Spleen (tissue), 11 donors: ENCODE measurements at regions not wholly inside any gene's neighbourhood (a gene's known extent, or its start where the extent isn't known, plus 50 kb on each side); places are given as distances from the start of the nearest gene placed in this dataset.

Experiments used
- DNase-seq: peaks from one replicate; pipeline ENCODE4 v3.0.0-alpha.2; 2020
- H3K27ac ChIP-seq, 8 donors: fragments of 200-600 bp; sonication (generic) in 7 of 8; 1 replicate in 4 of 8; 2 replicates in 4 of 8; pipeline versions ENCODE4 v1.5.0 to v1.8.0; 2016 to 2021; ENCODE audit warnings: inconsistent platforms in 4 of 8, mild to moderate bottlenecking in 4 of 8, moderate library complexity in 1 of 8
- H3K27me3 ChIP-seq, 7 donors: fragments of 200-600 bp; sonication (generic) in 6 of 7; replicated peaks in 1 of 7; 1 replicate in 4 of 7; 2 replicates in 3 of 7; pipeline versions ENCODE4 v1.5.0 to v1.8.0; 2016 to 2021; ENCODE audit warnings: inconsistent platforms in 3 of 7, mild to moderate bottlenecking in 1 of 7
- H3K36me3 ChIP-seq, 6 donors: fragments of 200-600 bp; sonication (generic) in 5 of 6; 1 replicate in 4 of 6; 2 replicates in 2 of 6; pipeline versions ENCODE4 v1.5.0 to v1.8.0; 2016 to 2021; ENCODE audit warnings: inconsistent platforms in 2 of 6
- H3K4me1 ChIP-seq, 6 donors: fragments of 200-600 bp; sonication (generic) in 5 of 6; 1 replicate in 3 of 6; 2 replicates in 3 of 6; pipeline versions ENCODE4 v1.5.0 to v1.8.0; 2016 to 2021; ENCODE audit warnings: inconsistent platforms in 3 of 6
- H3K4me3 ChIP-seq, 8 donors: fragments of 200-600 bp; sonication (generic) in 7 of 8; 1 replicate in 4 of 8; 2 replicates in 4 of 8; pipeline versions ENCODE4 v1.5.0 to v1.8.0; 2016 to 2021; ENCODE audit warnings: inconsistent platforms in 4 of 8, mild to moderate bottlenecking in 4 of 8, moderate library complexity in 2 of 8
- H3K9me3 ChIP-seq, 8 donors: fragments of 200-600 bp; sonication (generic) in 7 of 8; 1 replicate in 4 of 8; 2 replicates in 4 of 8; pipeline versions ENCODE4 v1.5.0 to v1.8.0; 2016 to 2021; ENCODE audit warnings: inconsistent platforms in 4 of 8
- POLR2A ChIP-seq, 3 donors: fragments of 450-650 bp; IDR thresholded peaks; one replicate each; pipeline ENCODE4 v1.5.1; 2017; ENCODE audit warnings: antibody characterized with exemption in 3 of 3, mild to moderate bottlenecking in 1 of 3
- POLR2AphosphoS5 ChIP-seq, 3 donors: sonication (generic); formaldehyde crosslinking; IDR thresholded peaks; one replicate each; pipeline ENCODE4 v1.5.1; 2017; ENCODE audit warnings: antibody characterized with exemption in 3 of 3
- WGBS, 5 donors: extraction: QIAGEN DNeasy Blood & Tissue Kit in 3 of 5; methylation state at CpG; one replicate each; pipeline versions ENCODE4 v1.1.5 to v1.1.7; 2013 to 2018; 5-methylcytosine and 5-hydroxymethylcytosine counted together
- intact Hi-C: fragments of 100-400 bp; cut with DNase I; formaldehyde crosslinking; loops from one replicate; pipeline ENCODE4 v1.15.0; 2023; ENCODE audit warnings: low total_unique reads
- TF ChIP-seq, protein P1 (sequence below), 11 experiments: fragments of 200-600 bp in 7 of 11; fragments of 450-650 bp in 4 of 11; sonication (generic) in 4 of 11; IDR thresholded peaks in 8 of 11; conservative IDR thresholded peaks in 3 of 11; 1 replicate in 7 of 11; 2 replicates in 4 of 11; pipeline versions ENCODE4 v1.4.0 to v1.8.0; 2016 to 2021; ENCODE audit warnings: antibody characterized with exemption in 11 of 11, inconsistent platforms in 4 of 11, mild to moderate bottlenecking in 1 of 11
- donor health status: healthy with polysubstance abuse.
- donor health status: DM: no; HTN: no; CAD: no; lungs with moderate emphysema.
- donor health status: DM: no; HTN: no; CAD: no.
- donor health status: Bipolar disorder and iron deficiency.
- donor health status: healthy.
- donor health status: DM: no; HTN: no; CAD: no.
- donor health status: DM: yes; HTN: yes; CAD: no.

DNA sequence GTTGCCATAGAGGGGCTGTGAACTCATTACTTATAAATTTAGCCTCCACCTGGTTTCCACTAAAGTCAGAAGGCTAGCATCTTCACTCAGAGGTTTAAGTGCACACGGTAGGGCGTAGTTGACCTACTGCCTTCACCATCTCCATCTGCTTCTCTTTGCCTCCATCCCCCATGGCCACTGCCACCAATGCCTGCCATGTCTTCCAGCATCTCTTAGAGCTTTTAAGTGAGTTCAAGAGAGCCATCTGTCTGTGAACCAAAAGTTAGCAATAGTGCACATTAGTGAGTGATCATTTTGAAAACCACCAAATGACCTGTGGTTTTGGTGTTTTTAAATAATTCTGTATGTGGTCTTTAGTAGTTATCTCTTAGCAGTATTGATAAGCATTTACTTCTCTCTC is 102.0 kb downstream of the DMRTA1 start:
- Histone ChIP-seq H3K27ac (no peak overlapping the region), H3K4me1 (no peaks in the 10 kb centered on the region), H3K9me3 (no peaks in the 10 kb centered on the region), H3K27me3 (no peaks in the 10 kb centered on the region), H3K36me3 (no peaks in the 10 kb centered on the region), H3K4me3 (no peak overlapping the region)
- 82 to 90% (median 86%) methylated on average over 2 of the region's 2 CpGs for WGBS, 5 donors
- intact Hi-C loops, result no loop called here
- TF ChIP-seq, protein P1, sequence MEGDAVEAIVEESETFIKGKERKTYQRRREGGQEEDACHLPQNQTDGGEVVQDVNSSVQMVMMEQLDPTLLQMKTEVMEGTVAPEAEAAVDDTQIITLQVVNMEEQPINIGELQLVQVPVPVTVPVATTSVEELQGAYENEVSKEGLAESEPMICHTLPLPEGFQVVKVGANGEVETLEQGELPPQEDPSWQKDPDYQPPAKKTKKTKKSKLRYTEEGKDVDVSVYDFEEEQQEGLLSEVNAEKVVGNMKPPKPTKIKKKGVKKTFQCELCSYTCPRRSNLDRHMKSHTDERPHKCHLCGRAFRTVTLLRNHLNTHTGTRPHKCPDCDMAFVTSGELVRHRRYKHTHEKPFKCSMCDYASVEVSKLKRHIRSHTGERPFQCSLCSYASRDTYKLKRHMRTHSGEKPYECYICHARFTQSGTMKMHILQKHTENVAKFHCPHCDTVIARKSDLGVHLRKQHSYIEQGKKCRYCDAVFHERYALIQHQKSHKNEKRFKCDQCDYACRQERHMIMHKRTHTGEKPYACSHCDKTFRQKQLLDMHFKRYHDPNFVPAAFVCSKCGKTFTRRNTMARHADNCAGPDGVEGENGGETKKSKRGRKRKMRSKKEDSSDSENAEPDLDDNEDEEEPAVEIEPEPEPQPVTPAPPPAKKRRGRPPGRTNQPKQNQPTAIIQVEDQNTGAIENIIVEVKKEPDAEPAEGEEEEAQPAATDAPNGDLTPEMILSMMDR (IDR thresholded peaks at IDR 0.05 in 8 of 11, conservative IDR thresholded peaks at IDR 0.05 in 3 of 11), result no peak
- TF ChIP-seq POLR2AphosphoS5 (IDR thresholded peaks at IDR 0.05) (no peak), POLR2A (IDR thresholded peaks at IDR 0.05) (no peak)
- no peak for DNase-seq

DNA sequence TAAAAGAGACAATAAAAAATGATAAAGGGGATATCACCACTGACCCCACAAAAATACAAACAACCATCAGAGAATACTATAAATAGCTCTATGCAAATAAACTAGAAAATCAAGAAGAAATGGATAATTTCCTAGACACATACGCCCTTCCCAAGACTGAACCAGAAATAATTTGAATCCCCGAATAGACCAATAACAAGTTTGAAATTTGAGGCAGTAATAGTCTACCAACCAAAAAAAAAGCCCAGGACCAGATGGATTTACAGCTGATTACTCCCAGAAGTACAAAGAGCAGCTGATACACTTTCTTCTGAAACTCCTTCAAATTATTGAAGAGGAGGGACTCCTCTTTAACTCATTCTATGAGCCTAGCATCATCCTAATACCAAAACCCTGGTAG is 128.1 kb downstream of the DMRTA1 start:
- TF ChIP-seq, protein P1 (IDR thresholded peaks at IDR 0.05 in 8 of 11, conservative IDR thresholded peaks at IDR 0.05 in 3 of 11), result no peak
- TF ChIP-seq POLR2A (IDR thresholded peaks at IDR 0.05) (no peak), POLR2AphosphoS5 (IDR thresholded peaks at IDR 0.05) (no peak)
- H3K27me3 ChIP-seq, result no peaks in the 10 kb centered on the region
- H3K4me3 ChIP-seq, result no peak overlapping the region
- WGBS, 5 donors, result 75 to 91% (median 81%) methylated on average over 2 of the region's 2 CpGs
- H3K27ac ChIP-seq, result no peak overlapping the region
- H3K4me1 ChIP-seq, result no peaks in the 10 kb centered on the region
- H3K36me3 ChIP-seq, result no peaks in the 10 kb centered on the region
- no peak for DNase-seq
- H3K9me3 ChIP-seq, result peaks cover 0 to 76% (median 59%) of the 10 kb centered on the region in 8 donors
- intact Hi-C loops, result no loop called here

DNA sequence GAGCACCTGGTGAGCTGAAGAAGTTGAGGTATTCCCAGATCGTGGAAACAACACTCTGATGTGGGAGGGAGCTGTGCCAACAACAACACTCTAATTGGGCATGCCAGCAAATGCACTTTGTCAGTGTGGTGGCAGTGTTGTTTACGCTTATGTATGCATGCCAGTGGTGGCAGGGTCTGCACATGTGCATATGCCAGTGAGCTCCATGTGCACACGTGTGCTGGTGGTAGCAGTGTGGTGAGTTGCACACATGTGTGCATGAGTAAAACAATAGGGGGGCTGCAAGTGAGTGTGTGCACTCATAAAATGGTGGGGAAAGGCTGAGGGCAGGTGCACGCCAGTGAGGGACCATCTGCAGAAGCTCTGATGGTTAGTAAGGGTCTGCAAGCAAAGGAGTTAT is 134.2 kb downstream of the DMRTA1 start:
- no peaks in the 10 kb centered on the region for H3K36me3 ChIP-seq
- WGBS, 5 donors, result 60 to 74% (median 68%) methylated on average over 3 to 4 of the region's 4 CpGs
- H3K27ac ChIP-seq, result no peak overlapping the region
- DNase-seq, result no peak
- no peak overlapping the region for H3K4me3 ChIP-seq
- no peaks in the 10 kb centered on the region for H3K4me1 ChIP-seq
- peaks cover 0 to 48% (median 27%) of the 10 kb centered on the region in 8 donors for H3K9me3 ChIP-seq
- intact Hi-C loops, result no loop called here
- no peaks in the 10 kb centered on the region for H3K27me3 ChIP-seq
- TF ChIP-seq POLR2A (IDR thresholded peaks at IDR 0.05) (no peak), POLR2AphosphoS5 (IDR thresholded peaks at IDR 0.05) (no peak)
- TF ChIP-seq, protein P1 (IDR thresholded peaks at IDR 0.05 in 8 of 11, conservative IDR thresholded peaks at IDR 0.05 in 3 of 11), result no peak

DNA sequence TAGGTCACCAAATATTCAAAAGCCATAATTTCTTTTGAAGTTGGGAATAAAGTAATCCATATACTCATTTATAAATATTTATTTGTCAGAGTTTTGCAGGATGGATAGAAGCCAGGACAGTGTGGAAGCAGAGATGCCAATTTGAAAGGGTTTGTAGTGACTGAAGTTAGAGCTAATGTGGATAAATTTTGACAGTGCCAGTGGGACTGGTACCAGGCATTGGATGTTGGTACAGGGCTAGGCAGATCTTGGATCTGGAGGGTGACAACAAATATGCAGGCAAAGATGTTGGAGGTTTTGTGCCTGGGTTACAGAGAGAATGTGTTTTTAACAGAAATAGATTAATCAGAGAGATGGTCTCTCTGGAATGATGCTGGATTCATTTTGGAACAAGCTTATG is 135.6 kb downstream of the DMRTA1 start:
- Histone ChIP-seq H3K27ac (no peak overlapping the region), H3K27me3 (no peaks in the 10 kb centered on the region), H3K36me3 (no peaks in the 10 kb centered on the region), H3K4me3 (no peak overlapping the region), H3K9me3 (peaks cover 0 to 37% (median 18%) of the 10 kb centered on the region in 8 donors), H3K4me1 (no peaks in the 10 kb centered on the region)
- no peak for DNase-seq
- intact Hi-C loops, result no loop called here
- TF ChIP-seq POLR2AphosphoS5 (IDR thresholded peaks at IDR 0.05), result no peak
- no peak for TF ChIP-seq POLR2A (IDR thresholded peaks at IDR 0.05)
- TF ChIP-seq, protein P1 (IDR thresholded peaks at IDR 0.05 in 8 of 11, conservative IDR thresholded peaks at IDR 0.05 in 3 of 11), result no peak
